T-helper 17 cell (primary cell): ENCODE measurements at regions not wholly inside any gene's neighbourhood (a gene's known extent, or its start where the extent isn't known, plus 50 kb on each side); places are given as distances from the start of the nearest gene placed in this dataset.
A peak's percentile ranks its signal among the peaks of the same experiment; 100 is the strongest.
"Not testable (repeated sequence)": the region's sequence is repeated elsewhere in the genome, so short reads cannot be mapped to it uniquely, and the experiment has no call there.

Experiments
- ATAC-seq: fragments of 150-1000 bp; cut with Tn5 transposase; 2 replicates; pipeline ENCODE4 v1.10.0; 2021; ENCODE audit warnings: mild to moderate bottlenecking, moderate library complexity
- DNase-seq, 3 donors: peaks; one replicate each; pipeline versions ENCODE4 v3.0.0 to v3.0.0-alpha.2; 2020 to 2021
- H3K9me3 ChIP-seq: one replicate; pipeline ENCODE4 v1.7.0; 2013; ENCODE audit warnings: low read length, mild to moderate bottlenecking; ENCODE audit not compliant: control insufficient read depth, poor library complexity, severe bottlenecking
- H3K27ac Mint-ChIP-seq: one replicate; pipeline ENCODE4 v1.8.0; 2022; ENCODE audit warnings: mild to moderate bottlenecking, moderate library complexity, mixed read lengths
- H3K27me3 Mint-ChIP-seq: one replicate; pipeline ENCODE4 v1.8.0; 2022; ENCODE audit warnings: mixed read lengths
- H3K36me3 Mint-ChIP-seq: one replicate; pipeline ENCODE4 v1.8.0; 2022; ENCODE audit warnings: low read depth, mixed read lengths
- H3K4me1 Mint-ChIP-seq: one replicate; pipeline ENCODE4 v1.8.0; 2022; ENCODE audit warnings: mild to moderate bottlenecking, mixed read lengths
- H3K4me3 Mint-ChIP-seq: one replicate; pipeline ENCODE4 v1.8.0; 2022; ENCODE audit warnings: mild to moderate bottlenecking, moderate library complexity, mixed read lengths

- DNase-seq (no peak), ATAC-seq (no peak)
- Mint-ChIP-seq H3K27me3 (peaks cover 10% of the 10 kb centered on the region), H3K27ac (no peak overlapping the region), H3K36me3 (no peaks in the 10 kb centered on the region), H3K4me1 (peaks cover 10% of the 10 kb centered on the region), H3K4me3 (no peak overlapping the region)
- no peaks in the 10 kb centered on the region for H3K9me3 ChIP-seq
Measured at GRCh38 chr2:242012956-242013764, 143.6 kb downstream of the RTP5 start.

- no peak overlapping the region for H3K4me3 Mint-ChIP-seq
- H3K27ac Mint-ChIP-seq, result no peak overlapping the region
- peaks cover 12% of the 10 kb centered on the region for H3K4me1 Mint-ChIP-seq
- no peaks in the 10 kb centered on the region for H3K36me3 Mint-ChIP-seq
- H3K9me3 ChIP-seq, result no peaks in the 10 kb centered on the region
- DNase-seq (no peak), ATAC-seq (no peak)
- peaks cover 13% of the 10 kb centered on the region for H3K27me3 Mint-ChIP-seq
Measured at GRCh38 chr2:242013771-242014170, 144.2 kb downstream of the RTP5 start.

GRCh38 chr2:242015108-242016065 lies 145.9 kb downstream of the RTP5 start:
- H3K27ac Mint-ChIP-seq, result no peak overlapping the region
- peaks cover 18% of the 10 kb centered on the region for H3K4me1 Mint-ChIP-seq
- no peak for DNase-seq
- peaks cover 15% of the 10 kb centered on the region for H3K27me3 Mint-ChIP-seq
- ATAC-seq, result no peak
- no peaks in the 10 kb centered on the region for H3K36me3 Mint-ChIP-seq
- no peaks in the 10 kb centered on the region for H3K9me3 ChIP-seq
- no peak overlapping the region for H3K4me3 Mint-ChIP-seq

- no peaks in the 10 kb centered on the region for H3K9me3 ChIP-seq
- ATAC-seq (no peak), DNase-seq (no peak)
- Mint-ChIP-seq H3K27ac (peak overlapping the region; percentile 9), H3K27me3 (peaks cover 18% of the 10 kb centered on the region), H3K36me3 (no peaks in the 10 kb centered on the region), H3K4me1 (peaks cover 19% of the 10 kb centered on the region), H3K4me3 (no peak overlapping the region)
Measured at GRCh38 chr2:242017086-242017485, 147.6 kb downstream of the RTP5 start.

- Mint-ChIP-seq H3K4me1 (peaks cover 20% of the 10 kb centered on the region), H3K27me3 (peaks cover 30% of the 10 kb centered on the region), H3K27ac (peak overlapping the region; percentile 21)
- not testable (repeated sequence) for H3K9me3 ChIP-seq, DNase-seq, H3K36me3 Mint-ChIP-seq, H3K4me3 Mint-ChIP-seq, ATAC-seq
Measured at GRCh38 chr2:242018416-242018815, 148.9 kb downstream of the RTP5 start.

- Mint-ChIP-seq H3K4me3 (no peak overlapping the region), H3K4me1 (peaks cover 21% of the 10 kb centered on the region), H3K27me3 (peaks cover 39% of the 10 kb centered on the region), H3K27ac (no peak overlapping the region), H3K36me3 (peaks cover 7% of the 10 kb centered on the region)
- H3K9me3 ChIP-seq, result no peaks in the 10 kb centered on the region
- DNase-seq (no peak), ATAC-seq (no peak)
Measured at GRCh38 chr2:242019344-242019743, 149.8 kb downstream of the RTP5 start.

GRCh38 chr2:242020196-242021004 lies 150.9 kb downstream of the RTP5 start:
- H3K9me3 ChIP-seq, result no peaks in the 10 kb centered on the region
- no peak overlapping the region for H3K4me3 Mint-ChIP-seq
- peaks cover 16% of the 10 kb centered on the region for H3K36me3 Mint-ChIP-seq
- no peak for ATAC-seq
- peaks cover 44% of the 10 kb centered on the region for H3K27me3 Mint-ChIP-seq
- peaks cover 21% of the 10 kb centered on the region for H3K4me1 Mint-ChIP-seq
- DNase-seq, result no peak
- no peak overlapping the region for H3K27ac Mint-ChIP-seq

GRCh38 chr2:242022550-242023290 lies 153.2 kb downstream of the RTP5 start:
- Mint-ChIP-seq H3K27ac (peak overlapping the region; percentile 16), H3K27me3 (peaks cover 57% of the 10 kb centered on the region), H3K36me3 (peaks cover 16% of the 10 kb centered on the region), H3K4me1 (peaks cover 23% of the 10 kb centered on the region), H3K4me3 (no peak overlapping the region)
- no peaks in the 10 kb centered on the region for H3K9me3 ChIP-seq
- DNase-seq, result no peak
- ATAC-seq, result no peak

GRCh38 chr2:242024751-242025355 lies 155.3 kb downstream of the RTP5 start:
- DNase-seq (no peak), ATAC-seq (no peak)
- Mint-ChIP-seq H3K36me3 (peaks cover 19% of the 10 kb centered on the region), H3K27ac (peak overlapping the region; percentile 45), H3K4me1 (peaks cover 23% of the 10 kb centered on the region), H3K4me3 (no peak overlapping the region), H3K27me3 (peaks cover 62% of the 10 kb centered on the region)
- no peaks in the 10 kb centered on the region for H3K9me3 ChIP-seq

GRCh38 chr2:242027676-242028450 lies 158.3 kb downstream of the RTP5 start:
- no peak for ATAC-seq
- Mint-ChIP-seq H3K4me3 (no peak overlapping the region), H3K36me3 (peaks cover 19% of the 10 kb centered on the region), H3K27me3 (peaks cover 55% of the 10 kb centered on the region), H3K4me1 (peaks cover 37% of the 10 kb centered on the region), H3K27ac (no peak overlapping the region)
- no peak for DNase-seq
- H3K9me3 ChIP-seq, result no peaks in the 10 kb centered on the region

- H3K9me3 ChIP-seq, result no peaks in the 10 kb centered on the region
- Mint-ChIP-seq H3K27ac (no peak overlapping the region), H3K27me3 (peaks cover 39% of the 10 kb centered on the region), H3K4me1 (peaks cover 37% of the 10 kb centered on the region), H3K4me3 (peak overlapping the region; percentile 47), H3K36me3 (peaks cover 9% of the 10 kb centered on the region)
- DNase-seq, result no peak
- ATAC-seq, result no peak
Measured at GRCh38 chr2:242029422-242030225, 160.1 kb downstream of the RTP5 start.
